22Rv1 (cell line): ENCODE measurements at regions not wholly inside any gene's neighbourhood (a gene's known extent, or its start where the extent isn't known, plus 50 kb on each side); places are given as distances from the start of the nearest gene placed in this dataset.

Experiments
- ZFX ChIP-seq: fragments of 450-650 bp; IDR thresholded peaks from 2 replicates; pipeline ENCODE4 v1.6.1; 2017; ENCODE audit warnings: antibody characterized with exemption, borderline replicate concordance
- TF ChIP-seq, protein P1 (sequence below): fragments of 450-650 bp; IDR thresholded peaks from 2 replicates; pipeline ENCODE4 v1.5.1; 2017; ENCODE audit warnings: mild to moderate bottlenecking

DNA sequence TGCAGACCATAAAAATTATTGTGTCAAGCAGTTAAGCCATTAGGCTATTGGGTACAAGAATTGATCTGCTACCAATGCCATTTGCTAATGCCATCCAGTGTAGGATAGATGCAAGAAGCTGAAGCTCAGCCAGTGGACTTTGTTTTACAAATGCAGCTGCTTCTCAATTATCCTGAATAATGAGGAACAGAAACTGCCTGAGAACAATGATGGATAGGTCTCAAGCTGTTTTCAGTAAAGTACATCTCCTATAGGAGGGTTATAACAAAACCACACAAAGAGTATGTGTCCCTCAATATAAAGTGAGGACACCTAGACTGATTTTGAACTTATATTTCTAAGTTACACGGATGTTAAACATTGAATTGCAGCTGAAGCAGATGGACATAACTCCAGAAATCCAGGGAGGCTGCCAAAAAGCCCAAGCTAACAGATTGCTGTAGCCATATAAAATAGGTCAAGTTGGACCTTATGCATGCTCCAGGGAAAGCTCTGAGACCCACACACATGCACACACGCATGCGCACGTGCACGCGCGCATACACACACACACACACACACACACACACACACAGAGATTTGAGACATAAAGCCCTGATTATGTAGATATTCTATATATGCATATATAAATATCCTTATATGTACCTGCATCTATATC, 482.7 kb upstream of the CD180 start:
- TF ChIP-seq, protein P1, sequence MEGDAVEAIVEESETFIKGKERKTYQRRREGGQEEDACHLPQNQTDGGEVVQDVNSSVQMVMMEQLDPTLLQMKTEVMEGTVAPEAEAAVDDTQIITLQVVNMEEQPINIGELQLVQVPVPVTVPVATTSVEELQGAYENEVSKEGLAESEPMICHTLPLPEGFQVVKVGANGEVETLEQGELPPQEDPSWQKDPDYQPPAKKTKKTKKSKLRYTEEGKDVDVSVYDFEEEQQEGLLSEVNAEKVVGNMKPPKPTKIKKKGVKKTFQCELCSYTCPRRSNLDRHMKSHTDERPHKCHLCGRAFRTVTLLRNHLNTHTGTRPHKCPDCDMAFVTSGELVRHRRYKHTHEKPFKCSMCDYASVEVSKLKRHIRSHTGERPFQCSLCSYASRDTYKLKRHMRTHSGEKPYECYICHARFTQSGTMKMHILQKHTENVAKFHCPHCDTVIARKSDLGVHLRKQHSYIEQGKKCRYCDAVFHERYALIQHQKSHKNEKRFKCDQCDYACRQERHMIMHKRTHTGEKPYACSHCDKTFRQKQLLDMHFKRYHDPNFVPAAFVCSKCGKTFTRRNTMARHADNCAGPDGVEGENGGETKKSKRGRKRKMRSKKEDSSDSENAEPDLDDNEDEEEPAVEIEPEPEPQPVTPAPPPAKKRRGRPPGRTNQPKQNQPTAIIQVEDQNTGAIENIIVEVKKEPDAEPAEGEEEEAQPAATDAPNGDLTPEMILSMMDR: no peak
- no peak for TF ChIP-seq ZFX
